H54 (cell line): ENCODE measurements at regions not wholly inside any gene's neighbourhood (a gene's known extent, or its start where the extent isn't known, plus 50 kb on each side); places are given as distances from the start of the nearest gene placed in this dataset.

ENCODE experiments used
- DNase-seq: peaks from one replicate; pipeline ENCODE4 v3.0.0; 2011; ENCODE audit warnings: low spot score, mixed read lengths; ENCODE audit not compliant: insufficient read length
- FAIRE-seq: peaks from 3 replicates; lab custom pipeline; 2011; peaks lifted over from hg19 to GRCh38; lab: Jason Lieb, UNC
- POLR2A ChIP-seq: IDR thresholded peaks from 2 replicates; pipeline ENCODE4 v1.6.1; 2011; ENCODE audit warnings: low read depth, mild to moderate bottlenecking, low read length

DNA sequence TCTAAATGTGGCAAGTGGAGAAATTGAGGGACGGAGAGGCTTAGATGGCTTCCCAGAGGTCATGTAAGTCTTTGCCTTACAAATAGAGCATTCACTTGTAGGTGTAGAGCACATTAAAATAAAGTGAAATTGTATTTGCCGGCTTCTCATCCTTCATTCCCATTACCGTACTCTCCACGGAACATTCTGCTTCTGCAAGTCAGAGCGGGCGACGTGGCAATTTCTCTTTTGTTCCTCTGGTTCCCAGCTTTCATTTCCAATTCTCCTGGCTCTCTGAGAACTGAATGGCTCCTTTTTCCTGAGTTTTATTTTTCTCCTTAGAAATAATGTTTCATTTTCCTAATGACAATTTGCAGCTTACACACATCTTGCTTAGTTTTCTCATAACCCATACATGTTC is 51.3 kb upstream of the PFKP start:
- DNase-seq (no peak), FAIRE-seq (no peak)
- no peak for TF ChIP-seq POLR2A

DNA sequence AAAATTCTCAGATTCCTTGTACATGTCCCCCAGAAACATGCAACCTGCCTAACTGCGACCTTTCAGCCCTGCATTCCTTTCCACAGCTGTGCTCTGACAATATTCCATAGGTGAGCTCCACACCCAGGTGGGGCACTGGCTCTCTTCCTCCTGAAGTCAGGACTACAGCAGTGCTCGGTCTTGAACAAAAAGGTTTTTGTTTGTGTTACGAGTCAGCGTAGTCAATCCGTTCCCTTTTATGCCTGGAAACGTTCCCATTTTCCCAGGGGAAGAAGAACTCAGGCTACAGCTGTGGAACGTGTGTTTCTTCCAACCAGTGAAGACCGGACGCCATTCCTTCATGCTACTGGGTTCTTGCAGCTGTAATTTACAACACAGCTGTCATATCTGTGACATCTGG is 52.4 kb upstream of the PFKP start:
- TF ChIP-seq POLR2A = no peak
- DNase-seq (no peak), FAIRE-seq (no peak)

DNA sequence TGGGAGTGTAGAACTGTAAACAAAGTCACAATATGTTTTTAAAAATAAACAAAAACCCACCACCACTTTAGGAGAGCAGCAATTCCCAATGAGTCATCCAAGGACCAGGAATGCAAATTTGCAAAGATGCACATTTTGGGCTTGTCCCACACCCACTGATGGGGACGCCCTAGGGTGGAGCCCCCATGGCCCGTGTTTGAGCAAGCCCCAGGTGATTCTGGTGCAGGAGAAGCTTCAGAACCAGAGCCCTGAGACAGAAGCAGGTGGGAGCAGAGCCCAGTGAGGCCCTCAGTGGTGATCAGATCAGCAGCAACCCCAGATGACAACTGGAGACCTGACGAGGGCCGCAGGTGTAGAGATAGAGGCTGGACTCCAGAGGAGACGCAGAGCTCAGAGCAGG is 55.1 kb upstream of the PFKP start:
- no peak for TF ChIP-seq POLR2A
- FAIRE-seq (no peak), DNase-seq (no peak)

DNA sequence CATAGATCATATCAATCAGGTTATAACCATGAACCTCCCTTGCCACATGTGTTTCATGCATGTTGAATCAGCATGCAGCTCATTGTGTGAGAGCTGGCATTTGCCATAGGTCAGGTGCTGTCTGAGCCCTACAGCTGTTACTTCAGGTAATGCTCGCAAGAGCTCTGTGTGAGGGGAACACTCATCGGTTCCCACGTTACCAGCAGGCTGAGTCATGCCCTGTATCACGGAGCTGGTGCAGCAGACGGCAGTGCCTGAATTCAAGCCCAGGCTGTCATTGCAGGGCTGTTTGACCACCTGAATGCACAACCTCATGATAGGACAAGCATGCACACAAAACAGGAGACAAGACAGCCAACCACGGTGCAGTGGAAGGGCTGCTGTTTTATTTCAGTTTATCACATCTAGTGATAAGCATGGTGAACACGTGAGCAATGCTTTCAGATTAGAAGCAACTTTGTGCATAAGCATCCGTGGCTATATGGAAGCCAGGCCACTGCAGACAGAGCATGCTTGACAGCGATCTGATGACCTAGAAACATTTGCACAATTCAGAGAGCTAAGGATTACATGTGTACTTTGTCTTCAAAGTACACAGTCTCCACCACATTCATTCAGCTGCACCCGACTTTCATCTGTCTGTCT is 56.4 kb upstream of the PFKP start:
- no peak for TF ChIP-seq POLR2A
- DNase-seq (no peak), FAIRE-seq (no peak)

DNA sequence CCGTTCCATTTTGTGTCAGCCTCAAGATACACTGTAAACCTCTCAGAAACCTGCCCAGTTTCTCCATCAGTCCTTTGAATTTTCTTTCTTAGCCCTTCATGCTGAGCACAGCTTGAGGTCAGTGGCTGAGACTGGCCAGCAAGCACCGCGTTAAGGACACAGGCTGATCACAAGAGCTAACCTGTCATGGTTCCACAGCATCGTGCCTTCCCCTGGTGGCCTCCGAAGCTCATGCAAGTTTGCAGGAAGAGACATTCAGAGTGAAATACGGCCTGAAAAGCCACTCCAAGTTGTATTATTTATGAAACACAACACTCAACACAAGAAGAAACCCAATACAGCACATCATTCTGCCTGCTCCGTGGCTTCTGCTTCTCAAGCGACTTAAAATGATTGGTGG is 57.0 kb upstream of the PFKP start:
- FAIRE-seq (no peak), DNase-seq (no peak)
- no peak for TF ChIP-seq POLR2A

DNA sequence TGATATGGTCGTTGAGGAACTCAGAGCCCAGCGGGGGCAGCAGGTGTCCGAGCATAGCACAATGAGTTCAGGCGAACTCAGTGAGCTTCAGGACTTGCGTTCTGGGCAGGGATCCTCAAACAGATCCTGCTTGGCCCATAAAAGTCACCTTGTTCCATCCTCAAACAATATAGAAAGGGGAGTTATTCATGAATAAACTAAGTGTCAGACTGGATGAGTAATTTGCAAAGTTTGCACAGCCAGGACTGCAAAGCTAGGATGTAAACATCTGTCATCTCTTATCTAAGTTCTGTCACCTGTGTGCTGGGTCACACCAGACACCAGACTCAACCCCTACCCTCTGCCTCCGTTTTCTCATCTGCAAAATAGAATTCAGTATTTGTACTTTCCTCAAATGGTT is 58.0 kb upstream of the PFKP start:
- TF ChIP-seq POLR2A = no peak
- FAIRE-seq (no peak), DNase-seq (no peak)

DNA sequence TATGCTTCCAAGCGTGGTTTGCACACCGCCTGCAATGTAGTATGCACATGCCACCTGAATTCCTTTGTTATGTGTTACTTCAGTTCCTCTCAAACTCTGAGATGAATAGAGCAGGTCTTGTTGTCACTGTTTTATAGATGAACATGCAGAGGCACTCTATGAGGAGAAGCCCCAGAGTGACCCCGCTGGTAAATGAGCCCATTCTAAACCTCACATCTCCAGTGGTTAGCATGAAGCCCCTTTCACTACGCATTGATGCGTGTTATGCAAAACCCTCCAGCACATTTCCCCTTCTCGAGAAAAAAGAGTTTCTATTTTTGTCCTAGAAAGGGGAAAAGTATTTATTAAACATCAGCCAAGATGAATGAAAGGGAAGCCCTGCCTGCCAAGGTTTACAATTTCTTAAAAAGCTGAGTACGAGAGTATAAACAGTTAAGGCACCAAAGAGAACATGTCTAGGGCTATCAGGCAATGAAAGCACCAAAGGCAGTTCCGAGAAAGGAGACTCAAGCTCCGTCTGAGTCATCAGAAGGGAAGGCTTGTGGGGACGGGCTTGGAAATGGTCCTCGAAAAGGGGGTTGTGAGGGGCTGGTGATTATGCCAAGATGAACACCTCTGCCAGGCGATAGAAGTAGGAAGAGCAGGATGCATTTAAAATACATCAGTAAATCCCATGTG is 58.7 kb upstream of the PFKP start:
- no peak for TF ChIP-seq POLR2A
- DNase-seq (no peak), FAIRE-seq (no peak)

DNA sequence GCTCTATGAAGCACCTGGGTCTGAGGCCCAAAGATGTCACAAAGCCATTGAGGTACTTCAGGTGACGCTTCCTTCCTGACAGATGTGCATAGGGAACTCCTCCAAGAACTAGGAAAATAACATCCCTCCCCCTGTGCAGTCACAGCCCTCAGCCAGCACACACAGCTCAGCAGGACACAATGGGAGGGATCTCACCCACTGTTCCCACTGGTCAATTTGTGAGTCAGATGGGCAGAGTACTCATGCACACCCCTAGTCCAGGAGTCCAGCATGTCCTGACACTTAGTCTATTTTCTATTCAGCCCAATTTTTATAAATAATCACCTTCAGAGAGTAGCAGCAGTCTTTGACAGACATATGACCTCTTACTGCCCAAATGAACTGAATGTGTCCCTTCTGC is 60.7 kb upstream of the PFKP start:
- TF ChIP-seq POLR2A = no peak
- no peak for DNase-seq
- FAIRE-seq = no peak

DNA sequence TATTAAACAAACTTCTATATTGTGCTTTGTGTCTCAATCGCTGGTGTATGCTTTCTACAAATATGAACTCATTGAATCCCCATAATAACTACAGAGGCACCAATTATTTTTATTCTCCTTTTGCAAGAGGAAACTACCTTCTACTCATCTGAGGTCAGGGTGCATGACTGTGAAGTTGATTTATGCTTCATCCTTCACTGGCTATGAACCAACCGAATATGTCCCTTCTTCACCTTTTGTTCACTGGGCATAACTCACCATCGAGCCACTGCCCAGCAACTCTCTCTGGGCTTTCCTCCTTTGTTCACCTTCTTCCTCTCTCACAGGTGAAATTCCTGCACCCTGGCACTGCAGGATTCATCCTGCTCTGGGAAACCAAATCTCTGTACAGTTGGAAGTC is 61.3 kb upstream of the PFKP start:
- TF ChIP-seq POLR2A = no peak
- FAIRE-seq (no peak), DNase-seq (no peak)

DNA sequence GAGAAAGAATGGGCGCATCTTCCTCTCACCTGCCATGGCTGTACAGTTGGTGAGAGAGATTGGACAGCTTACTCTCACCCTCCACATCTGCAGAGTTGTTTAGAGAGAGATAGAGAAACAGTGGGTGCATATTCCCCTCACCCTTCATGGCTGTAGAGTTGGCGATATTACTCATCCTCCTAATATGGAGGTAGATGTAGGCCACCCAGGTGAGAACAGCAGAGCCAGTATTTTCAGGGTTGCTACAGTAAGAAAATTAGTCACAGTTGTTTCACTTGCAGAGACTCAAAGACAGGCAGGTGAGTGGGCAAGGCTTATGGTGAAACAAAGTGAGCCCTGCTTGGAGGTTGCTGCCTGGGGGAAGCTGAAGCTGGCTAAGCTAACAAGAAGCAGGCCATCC is 65.0 kb upstream of the PFKP start:
- TF ChIP-seq POLR2A = no peak
- no peak for FAIRE-seq

DNA sequence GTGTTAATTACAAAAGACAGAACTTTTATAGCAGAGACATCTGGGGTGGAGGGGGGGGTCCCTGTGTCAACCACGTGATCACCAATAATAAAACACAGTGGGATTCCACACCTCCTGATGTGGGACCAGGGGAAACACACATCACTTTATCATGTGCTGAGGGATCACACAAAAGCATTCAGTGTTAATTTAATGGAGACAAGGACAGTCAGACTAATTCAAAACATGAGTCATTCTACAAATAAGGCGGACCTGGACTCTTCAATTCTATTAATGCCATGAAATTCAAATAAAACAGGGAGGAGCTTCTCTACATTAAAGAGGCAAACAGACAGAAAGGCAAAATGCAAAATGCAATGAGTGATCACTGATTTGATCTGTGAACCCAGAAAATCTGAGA is 67.3 kb upstream of the PFKP start:
- no peak for TF ChIP-seq POLR2A
- DNase-seq = no peak
- FAIRE-seq = no peak

More for the DNA sequence above, 65.0 kb upstream of the PFKP start:
- DNase-seq = no peak

DNA sequence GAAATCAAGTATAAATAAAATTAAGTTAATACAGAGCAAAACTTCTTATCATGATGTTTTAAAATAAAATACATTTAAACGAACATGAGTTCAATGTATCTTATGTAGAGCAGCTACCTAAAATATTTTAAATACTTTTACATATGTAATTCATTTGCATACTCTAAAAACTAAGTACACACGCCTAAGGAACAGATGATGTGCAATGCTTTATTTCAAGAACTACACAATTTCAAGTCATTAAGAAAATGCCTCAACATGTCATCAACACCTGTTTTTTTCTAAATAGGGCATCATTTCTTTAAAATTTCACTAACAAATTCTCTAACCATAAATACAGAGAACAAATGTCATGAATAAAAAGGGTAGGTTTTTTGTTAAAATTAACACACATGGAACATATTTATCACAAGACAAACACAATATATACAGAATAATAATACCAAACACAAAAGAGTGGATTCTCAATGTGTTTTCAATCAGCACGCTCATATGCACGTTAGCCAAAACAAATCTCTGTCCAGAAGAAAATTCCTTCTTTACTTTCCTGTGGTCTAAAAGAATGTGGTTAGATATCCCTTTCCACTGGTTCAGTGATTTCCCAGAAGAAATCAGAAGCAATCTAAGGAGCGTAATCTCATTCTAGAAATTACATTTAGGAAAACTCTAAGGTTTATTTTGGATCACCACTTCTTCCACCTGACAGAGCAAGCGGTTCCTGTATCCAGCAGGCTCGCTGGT is 73.0 kb upstream of the PFKP start:
- FAIRE-seq = no peak
- no peak for DNase-seq
- no peak for TF ChIP-seq POLR2A

DNA sequence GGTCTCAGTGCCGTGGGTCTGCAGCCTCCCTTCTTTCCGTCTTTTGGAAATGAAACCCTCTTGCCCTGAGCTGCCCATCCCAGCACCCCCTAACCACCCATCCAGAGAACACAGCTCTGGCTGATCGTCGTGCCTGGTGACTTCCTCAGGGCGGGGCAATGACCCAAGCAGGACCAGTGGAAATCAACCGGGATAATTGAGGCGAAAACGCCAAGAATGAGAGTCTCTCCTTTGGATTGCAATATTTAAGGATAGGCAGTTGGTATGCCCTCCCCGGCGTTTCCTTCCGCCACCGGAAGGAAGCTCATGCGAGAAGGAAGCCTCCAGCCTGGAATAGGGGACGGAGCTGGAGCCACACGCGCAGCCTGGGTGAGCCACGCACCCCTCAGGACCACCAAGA is 73.7 kb upstream of the PFKP start:
- DNase-seq (no peak), FAIRE-seq (no peak)
- TF ChIP-seq POLR2A = no peak

DNA sequence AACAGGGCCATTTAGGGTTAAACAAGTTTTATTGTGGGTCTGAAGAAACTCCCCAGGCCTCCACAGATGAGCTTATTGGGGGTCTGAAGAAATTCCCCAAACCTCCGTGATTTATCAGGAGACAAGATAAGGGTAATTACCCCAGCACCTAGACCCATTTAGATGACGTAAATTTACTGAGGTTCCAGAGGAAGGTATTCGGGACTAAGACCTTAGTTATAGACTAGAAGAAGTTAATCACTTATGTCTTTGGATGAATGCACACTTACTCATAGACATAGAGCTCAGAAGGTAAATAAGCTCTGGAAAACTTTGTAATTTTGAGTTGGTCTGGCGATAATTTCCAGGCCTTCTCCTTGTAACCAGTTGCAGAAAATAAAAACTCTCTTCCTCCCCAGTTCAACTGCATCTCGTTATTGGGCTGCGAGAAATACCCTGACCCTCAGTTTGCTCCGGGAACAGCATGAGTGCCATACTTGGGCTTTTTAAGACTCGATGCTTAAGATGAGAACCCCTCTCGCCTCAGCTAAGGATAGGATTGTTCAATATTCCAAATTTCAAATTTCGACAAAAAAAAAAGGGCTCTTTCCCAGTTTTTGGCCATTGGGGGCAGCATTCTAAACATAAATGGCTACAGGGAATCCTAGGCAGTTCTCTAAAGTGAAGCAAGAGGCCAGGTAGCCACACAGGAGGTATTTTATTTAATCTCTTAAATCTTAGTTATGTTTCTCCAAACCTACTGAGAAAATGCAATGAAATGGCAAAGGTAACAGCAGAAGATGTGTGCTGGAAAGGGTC is 74.7 kb upstream of the PFKP start:
- DNase-seq (no peak), FAIRE-seq (no peak)
- TF ChIP-seq POLR2A = no peak
